ENCODE measurements at regions not wholly inside any gene's neighbourhood (a gene's known extent, or its start where the extent isn't known, plus 50 kb on each side); places are given as distances from the start of the nearest gene placed in this dataset.

GRCh38 chr1:60136395-60136794, 62.8 kb upstream of the C1orf87 start:
- no peak overlapping the region for H3K27ac ChIP-seq
- TF ChIP-seq CTCF (IDR thresholded peaks at IDR 0.05): no peak
- no peak for TF ChIP-seq ZFX (IDR thresholded peaks at IDR 0.05; ENCODE audit: borderline replicate concordance)

- H3K27ac ChIP-seq: no peak overlapping the region
- TF ChIP-seq CTCF (IDR thresholded peaks at IDR 0.05) (no peak), ZFX (IDR thresholded peaks at IDR 0.05; ENCODE audit: borderline replicate concordance) (no peak)
Observed at GRCh38 chr1:60134716-60135115, 61.1 kb upstream of the C1orf87 start.

DNA sequence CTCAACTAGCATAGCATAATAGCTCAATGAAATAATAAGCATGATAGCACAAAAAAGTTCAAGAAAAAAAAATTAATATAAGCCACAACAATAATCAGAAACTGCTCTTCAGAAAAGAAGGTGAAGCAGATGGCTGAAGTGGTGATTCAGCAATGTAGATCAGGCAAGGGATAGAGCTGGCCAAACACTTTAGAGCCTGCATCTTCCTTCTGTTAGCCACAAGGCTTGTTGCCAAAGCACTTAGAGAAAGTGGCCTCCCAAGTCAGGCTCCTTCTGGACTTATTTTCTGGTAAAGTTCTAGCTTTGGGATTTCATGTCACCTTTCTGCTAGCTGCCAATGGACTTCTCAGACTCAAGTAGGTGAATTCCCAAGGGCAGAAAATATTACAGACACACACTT, 60.3 kb upstream of the C1orf87 start:
- TF ChIP-seq CTCF (IDR thresholded peaks at IDR 0.05) (no peak), ZFX (IDR thresholded peaks at IDR 0.05; ENCODE audit: borderline replicate concordance) (no peak)
- no peak overlapping the region for H3K27ac ChIP-seq

DNA sequence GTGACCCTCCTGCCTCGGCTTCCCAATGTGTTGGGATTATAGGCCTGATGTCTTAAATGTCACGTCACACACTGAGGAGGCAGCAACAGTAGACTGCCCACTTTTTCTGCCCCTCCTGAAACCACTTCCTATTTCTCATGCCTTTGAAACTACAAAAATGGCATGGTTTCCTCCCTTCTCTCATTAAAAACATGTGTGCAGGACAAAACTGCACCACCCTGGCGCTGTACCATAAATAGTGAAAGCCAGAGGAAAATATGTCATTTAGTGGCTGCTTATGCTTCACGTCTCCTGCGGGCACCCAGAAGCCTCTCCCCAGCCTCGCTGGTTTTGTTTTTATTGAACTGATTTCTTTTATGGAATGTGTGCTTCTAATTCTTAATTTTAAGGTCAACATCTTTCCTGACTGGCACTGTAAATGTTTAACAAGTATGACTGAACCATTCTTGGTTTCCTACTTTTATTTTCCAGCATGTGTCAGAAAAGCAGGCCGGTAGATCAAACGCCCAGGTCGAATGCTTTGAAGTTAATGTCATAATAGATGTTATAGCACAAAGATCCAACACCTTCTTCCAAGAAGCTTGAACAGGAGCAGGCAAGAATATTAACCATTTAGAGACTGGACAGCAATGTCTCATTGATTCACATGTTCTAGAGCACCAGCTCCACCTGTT, 59.6 kb upstream of the C1orf87 start:
- H3K27ac ChIP-seq: no peak overlapping the region
- no peak for TF ChIP-seq ZFX (IDR thresholded peaks at IDR 0.05; ENCODE audit: borderline replicate concordance)
- no peak for TF ChIP-seq CTCF (IDR thresholded peaks at IDR 0.05)

- H3K27ac ChIP-seq: no peak overlapping the region
Observed at GRCh38 chr1:60132108-60132507, 58.5 kb upstream of the C1orf87 start.

DNA sequence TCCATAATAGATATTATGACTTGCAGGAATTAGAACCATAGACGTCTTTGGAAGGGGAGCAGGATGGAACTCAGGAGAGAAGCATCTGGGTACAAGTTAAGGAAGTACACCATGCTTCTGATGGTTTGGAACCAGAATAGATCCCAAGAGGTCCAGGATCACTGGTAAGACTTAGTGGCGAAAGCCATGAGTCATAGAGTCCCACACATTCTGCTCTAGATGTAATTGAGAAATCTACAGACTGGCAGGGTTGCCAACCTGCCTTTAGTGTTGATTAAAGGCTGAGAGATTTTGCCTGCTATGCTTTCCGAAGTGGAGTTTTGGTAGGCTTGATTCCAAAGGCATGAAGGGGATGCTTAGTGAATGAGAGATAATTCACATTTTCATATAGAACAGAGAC, 57.1 kb upstream of the C1orf87 start:
- TF ChIP-seq ZFX (IDR thresholded peaks at IDR 0.05; ENCODE audit: borderline replicate concordance) (no peak), CTCF (IDR thresholded peaks at IDR 0.05) (no peak)
- no peak overlapping the region for H3K27ac ChIP-seq

More at GRCh38 chr1:60132108-60132507, 58.5 kb upstream of the C1orf87 start:
- TF ChIP-seq CTCF (IDR thresholded peaks at IDR 0.05): no peak
- TF ChIP-seq ZFX (IDR thresholded peaks at IDR 0.05; ENCODE audit: borderline replicate concordance): no peak

DNA sequence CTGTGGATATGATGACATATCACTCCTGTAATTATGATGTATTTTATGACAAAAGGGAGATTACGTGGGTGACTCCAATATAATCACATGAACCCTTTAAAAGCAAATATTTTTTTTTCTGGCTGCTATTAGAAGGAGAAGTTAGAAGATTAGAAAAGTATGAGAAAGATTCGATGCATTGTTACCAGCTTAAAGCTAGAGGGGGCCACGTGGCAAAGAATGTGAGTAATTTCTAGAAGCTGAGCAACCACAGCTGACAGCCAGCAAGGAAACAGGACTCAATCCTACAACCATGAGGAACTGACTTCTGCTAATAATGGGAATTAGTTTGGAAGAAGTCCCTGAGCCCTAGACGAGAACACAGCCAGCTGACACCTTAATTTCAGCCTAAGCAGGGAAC, 56.3 kb upstream of the C1orf87 start:
- H3K27ac ChIP-seq: no peak overlapping the region
- TF ChIP-seq ZFX (IDR thresholded peaks at IDR 0.05; ENCODE audit: borderline replicate concordance) (no peak), CTCF (IDR thresholded peaks at IDR 0.05) (no peak)
